Activated CD8-positive, alpha-beta memory T cell treated with anti-CD3 and anti-CD28 coated beads for 48 hours (primary cell): ENCODE measurements at regions not wholly inside any gene's neighbourhood (a gene's known extent, or its start where the extent isn't known, plus 50 kb on each side); places are given as distances from the start of the nearest gene placed in this dataset.
"Not testable (repeated sequence)": the region's sequence is repeated elsewhere in the genome, so short reads cannot be mapped to it uniquely, and the experiment has no call there.

Experiments used
- DNase-seq, 3 experiments: peaks; one replicate each; pipeline ENCODE4 v3.0.0-alpha.2; 2020; ENCODE audit warnings: low read depth in 2 of 3, low spot score in 2 of 3

DNA sequence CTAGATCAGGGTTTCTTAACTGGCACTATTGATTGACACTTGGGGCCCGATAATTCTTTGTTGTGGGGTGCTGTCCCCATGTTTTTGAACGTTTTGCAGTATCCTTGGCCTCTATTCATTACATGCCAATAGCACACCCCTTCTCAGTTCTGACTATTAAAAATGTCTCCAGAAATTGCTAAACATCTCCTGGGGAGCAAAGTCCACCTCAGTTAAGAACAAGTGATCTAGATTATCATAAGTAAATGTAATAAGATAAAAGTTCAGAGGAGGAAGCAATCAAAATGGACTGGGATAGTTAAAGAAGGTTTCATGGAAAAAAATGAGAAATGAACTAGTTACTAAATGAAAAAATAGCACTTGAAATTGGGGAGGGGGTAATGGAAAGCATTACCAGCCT lies 98.1 kb upstream of the MIR17HG start:
- no peak for DNase-seq

DNA sequence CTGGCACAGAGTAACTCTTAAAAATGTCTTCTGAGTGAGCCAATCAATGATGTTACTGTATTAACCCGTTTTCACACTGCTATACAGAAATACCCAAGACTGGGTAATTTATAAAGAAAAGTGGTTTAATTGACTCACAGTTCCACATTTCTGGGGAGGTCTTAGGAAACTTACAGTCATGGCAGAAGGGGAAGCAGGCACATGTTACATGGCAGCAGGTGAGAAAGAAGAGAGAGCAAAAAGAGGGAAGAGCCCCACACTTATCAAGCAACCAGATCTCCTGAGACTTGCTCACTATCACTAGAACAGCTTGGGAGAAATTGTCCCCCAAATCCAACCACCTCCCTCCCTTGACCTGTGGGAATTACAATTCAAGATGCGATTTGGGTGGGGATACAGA lies 97.6 kb upstream of the MIR17HG start:
- no peak for DNase-seq

DNA sequence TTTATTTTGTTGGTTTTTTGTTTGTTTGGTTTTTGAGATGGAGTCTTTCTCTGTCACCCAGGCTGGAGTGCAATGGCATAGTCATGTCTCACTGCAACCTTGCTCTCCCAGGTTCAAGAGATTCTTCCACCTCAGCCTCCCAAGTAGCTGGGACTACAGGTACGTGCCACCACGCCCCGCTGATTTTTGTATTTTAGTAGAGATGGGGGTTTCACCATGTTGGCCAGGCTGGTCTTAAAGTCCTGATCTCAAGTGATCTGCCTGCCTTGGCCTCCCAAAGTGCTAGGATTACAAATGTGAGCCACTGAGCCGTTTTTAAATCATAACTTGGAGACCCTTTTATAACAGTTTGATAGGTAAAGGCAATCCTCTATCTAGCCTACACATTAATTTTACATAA lies 95.9 kb upstream of the MIR17HG start:
- DNase-seq, result not testable (repeated sequence)

- DNase-seq, result no peak
Measured at GRCh38 chr13:91264484-91264883, 83.0 kb upstream of the MIR17HG start.

DNA sequence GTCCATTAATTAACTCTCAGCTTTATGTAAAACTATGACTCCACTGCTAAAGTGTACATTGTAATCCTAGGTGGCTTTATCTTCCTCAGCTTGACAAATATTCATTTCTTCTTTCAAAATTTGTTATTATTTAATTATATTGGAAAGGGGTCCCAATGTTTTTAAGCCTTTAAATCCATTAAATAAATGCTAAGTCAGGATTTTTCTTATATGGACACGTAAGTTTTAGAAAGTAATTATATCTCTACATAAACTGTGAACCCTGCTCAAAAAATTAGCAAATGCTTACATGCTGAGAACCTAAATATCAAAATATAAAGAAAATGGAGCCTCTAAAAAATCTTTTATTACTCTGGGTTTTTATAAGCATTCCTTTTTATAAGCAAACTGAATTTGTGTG lies 78.2 kb upstream of the MIR17HG start:
- no peak for DNase-seq

DNA sequence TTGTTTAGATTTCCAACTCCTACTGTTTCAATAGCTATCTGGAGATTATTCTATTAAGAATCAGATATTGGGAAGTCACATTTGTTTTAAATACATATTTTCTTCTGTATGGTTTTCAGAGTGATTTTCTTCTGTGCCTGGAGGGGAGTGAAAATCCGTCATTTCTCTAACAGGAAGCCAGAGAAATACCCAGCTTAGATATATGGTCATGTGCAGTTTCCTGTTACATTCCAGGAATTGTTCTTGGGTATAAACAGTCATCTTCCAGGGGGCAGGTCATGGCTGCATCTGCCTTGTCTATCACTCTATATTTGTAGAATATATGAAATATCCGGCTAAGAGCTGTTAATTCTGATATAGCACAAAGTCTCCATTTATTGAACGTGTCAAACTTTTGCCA lies 77.5 kb upstream of the MIR17HG start:
- DNase-seq, result no peak

DNA sequence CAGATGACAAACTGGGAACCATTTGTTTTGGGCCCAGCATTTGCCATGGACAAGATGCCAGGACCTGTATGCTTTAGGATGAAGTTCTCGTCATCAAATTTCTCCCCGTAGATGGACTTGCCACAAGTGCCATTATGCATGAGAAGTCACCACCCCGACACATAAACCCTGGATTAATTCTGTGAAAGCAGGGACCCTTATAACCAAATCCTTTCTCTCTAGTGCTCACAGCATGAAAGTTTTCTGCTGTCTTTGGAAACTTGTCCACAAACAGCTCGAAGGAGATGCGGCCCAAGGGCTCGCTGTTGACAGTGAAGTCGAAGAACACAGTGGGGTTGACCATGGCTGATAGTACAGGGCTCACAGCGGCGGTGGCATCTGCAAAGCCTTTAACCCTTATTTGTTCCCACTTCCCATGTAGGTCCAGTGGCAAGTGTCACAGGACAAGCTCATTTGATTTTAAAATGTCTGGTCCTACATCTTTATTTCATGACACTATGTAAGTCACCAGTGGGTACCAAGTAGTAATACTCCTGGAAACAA lies 75.2 kb upstream of the MIR17HG start:
- no peak for DNase-seq

DNA sequence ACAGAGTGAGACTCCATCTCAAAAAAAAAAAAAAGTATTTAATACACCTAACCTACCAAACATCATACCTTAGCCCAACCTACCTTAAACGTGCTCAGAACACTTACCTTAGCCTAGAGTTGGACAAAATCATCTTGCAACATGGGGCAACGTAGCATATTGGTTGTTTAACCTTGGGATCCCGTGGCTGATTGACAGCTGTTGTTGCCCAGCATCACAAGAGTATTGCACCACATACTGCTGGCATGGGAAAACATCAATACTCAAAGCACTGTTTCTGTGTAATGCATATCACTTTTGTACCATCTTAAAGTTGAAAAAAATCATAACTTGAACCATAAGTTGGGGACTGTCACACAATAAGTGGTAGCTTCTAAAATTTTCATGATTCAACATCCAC lies 73.8 kb upstream of the MIR17HG start:
- no peak for DNase-seq

GRCh38 chr13:91277013-91277676 lies 70.3 kb upstream of the MIR17HG start:
- DNase-seq, result no peak

DNA sequence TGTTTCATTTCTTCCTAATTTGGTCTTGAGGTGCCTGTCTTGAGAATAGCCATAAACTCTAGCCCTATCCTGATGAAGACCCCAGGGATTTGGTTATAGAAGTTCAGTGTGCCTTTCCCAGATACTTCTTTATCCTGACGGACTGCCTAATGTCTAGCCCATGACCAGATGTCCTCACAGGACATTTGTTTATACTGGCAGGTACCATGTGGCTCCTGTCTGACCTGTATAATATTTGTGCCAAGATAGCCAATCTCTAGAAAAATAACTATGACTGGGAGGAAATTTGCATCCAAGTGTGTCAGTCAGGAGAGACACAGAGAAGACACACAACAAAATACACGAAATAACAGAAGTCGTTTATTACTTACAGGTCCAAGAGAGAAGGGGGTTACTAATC lies 69.2 kb upstream of the MIR17HG start:
- no peak for DNase-seq

GRCh38 chr13:91278888-91279287 lies 68.6 kb upstream of the MIR17HG start:
- no peak for DNase-seq

GRCh38 chr13:91280801-91281200 lies 66.7 kb upstream of the MIR17HG start:
- DNase-seq, result no peak

DNA sequence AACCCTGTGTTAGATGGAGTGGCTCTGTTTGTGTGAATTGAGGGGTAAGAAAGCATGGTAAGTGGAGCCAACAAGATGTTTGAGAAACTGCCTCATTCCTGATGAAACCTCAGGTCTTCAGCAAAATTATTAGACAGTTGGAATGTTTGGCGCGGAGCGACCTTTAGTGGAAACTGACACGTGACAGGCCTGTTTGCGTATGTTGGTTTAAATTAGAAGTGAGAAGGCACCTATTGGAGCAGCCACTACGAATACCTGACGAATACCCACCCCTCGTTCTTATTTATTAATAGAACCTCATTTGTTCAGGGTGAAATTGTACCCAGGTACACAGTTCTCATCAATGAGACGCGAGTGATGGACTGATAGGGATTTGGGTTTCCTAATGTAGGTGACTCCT lies 63.2 kb upstream of the MIR17HG start:
- DNase-seq, result no peak

- no peak for DNase-seq
Measured at GRCh38 chr13:91286317-91286716, 61.2 kb upstream of the MIR17HG start.

GRCh38 chr13:91291078-91291477 lies 56.4 kb upstream of the MIR17HG start:
- no peak for DNase-seq

DNA sequence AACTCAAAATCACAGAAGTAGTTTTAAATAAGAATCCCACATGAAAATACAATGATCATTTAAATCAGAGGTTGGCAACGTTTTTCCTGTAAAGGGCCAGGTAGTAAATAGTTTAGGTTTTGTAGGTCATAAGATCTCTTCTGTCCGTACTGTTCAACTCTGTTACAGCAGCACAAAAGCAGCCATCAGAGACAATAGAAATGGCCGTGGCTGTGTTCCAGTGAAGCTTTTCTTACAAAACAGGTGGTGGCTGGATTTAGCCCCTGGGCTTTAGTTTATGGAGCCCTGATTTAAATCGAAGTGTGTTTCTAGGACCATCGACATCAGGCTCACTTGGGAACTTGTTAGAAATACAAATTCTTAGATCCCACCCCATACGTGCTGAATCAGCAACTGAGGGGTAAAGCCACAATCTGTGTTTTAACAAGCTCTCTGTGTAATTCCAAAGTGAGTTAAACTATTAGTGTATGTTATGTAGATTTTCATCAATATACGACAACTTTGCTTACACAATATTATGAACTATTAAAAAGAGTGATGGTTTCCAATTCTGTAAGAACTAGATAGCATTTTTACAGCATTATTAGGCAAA lies 54.8 kb upstream of the MIR17HG start:
- no peak for DNase-seq

DNA sequence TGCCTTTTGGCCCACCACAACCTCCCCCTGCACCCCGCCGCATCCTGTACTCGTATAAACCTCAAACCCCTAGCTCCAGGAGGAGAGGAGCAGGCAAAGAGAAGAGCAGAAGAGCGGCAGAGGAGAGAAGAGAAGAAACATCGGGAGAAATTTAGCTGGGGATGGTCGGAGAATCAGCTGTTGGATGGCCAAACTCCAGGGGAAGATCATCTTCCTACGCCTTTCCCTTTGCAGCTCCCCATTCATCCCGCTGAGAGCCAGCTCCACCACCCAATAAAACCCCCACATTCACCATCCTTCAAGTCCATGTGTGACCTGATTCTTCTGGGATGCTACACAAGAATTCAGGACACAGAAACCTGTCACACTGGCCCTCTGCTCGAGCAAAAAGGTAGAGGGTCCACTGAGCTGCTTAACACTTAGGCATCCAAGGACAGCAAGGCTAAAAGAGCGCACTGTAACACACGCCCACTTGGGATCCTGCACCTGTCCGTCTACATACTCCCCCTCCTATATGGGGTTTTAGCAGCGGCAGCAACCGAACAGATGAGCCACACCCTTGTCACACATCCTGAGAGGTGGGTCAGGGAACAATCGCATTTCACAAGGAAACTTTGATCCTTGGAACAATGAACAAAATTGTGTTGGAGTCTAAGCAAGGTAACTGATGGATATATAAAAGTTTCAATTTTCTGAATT lies 51.6 kb upstream of the MIR17HG start:
- no peak for DNase-seq

DNA sequence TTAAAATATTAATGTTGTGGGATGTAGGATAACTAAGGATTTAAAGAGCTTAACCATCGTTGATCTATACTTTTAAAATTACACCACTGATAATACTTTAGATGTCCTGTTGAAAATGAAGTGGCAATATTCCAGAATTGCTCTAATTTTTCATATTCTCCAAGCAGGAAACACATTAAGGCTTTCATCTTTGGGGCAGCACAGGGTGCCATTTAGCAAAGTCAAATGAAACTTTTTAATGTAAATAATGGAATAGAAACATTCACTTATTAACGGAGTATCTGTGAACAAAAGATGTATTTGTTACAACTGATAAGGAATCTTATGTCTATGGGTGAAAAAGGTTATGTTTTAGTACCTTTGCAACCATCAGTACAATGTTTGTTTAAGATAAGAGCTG lies 50.0 kb upstream of the MIR17HG start:
- DNase-seq, result no peak
